Loucy (cell line): ENCODE measurements at regions not wholly inside any gene's neighbourhood (a gene's known extent, or its start where the extent isn't known, plus 50 kb on each side); places are given as distances from the start of the nearest gene placed in this dataset.

Experiments
- EZH2phosphoT487 ChIP-seq: fragments of 200-600 bp; IDR thresholded peaks from 2 replicates; pipeline ENCODE4 v1.6.1; 2018; ENCODE audit warnings: antibody characterized with exemption, mild to moderate bottlenecking, moderate library complexity, borderline replicate concordance
- TF ChIP-seq, protein P1 (sequence below): fragments of 200-600 bp; sonication (generic); conservative IDR thresholded peaks from 2 replicates; pipeline ENCODE4 v1.5.1; 2014; ENCODE audit warnings: mild to moderate bottlenecking, antibody characterized with exemption, low read length

DNA sequence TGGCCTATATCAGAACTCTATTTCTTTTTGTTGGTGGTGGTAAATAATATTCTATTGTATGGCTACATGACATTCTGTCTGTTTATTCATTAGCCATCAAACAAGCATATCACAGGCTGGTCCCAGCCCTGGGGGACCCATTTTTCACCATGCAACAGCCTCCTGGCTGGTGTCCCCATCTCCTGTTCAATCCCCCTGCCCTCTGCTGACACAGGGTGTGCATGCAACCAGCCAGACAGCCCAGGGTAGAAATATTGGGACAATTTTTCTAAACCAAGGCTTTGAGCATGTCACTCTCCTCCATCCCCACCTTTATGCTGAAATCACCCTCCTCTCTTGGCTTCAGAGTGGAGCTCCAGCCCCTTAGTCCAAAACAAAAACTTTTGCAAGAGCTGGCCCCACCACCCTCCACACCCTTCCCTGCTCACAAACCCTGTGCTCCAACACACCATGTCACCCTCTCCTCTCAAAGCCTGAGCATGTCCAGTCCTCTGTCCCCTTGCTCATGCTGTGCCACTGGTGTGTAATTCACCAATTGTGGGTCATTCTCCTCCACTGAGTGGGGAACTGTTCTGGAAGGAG is 153.0 kb upstream of the UQCRFS1 start:
- TF ChIP-seq, protein P1, sequence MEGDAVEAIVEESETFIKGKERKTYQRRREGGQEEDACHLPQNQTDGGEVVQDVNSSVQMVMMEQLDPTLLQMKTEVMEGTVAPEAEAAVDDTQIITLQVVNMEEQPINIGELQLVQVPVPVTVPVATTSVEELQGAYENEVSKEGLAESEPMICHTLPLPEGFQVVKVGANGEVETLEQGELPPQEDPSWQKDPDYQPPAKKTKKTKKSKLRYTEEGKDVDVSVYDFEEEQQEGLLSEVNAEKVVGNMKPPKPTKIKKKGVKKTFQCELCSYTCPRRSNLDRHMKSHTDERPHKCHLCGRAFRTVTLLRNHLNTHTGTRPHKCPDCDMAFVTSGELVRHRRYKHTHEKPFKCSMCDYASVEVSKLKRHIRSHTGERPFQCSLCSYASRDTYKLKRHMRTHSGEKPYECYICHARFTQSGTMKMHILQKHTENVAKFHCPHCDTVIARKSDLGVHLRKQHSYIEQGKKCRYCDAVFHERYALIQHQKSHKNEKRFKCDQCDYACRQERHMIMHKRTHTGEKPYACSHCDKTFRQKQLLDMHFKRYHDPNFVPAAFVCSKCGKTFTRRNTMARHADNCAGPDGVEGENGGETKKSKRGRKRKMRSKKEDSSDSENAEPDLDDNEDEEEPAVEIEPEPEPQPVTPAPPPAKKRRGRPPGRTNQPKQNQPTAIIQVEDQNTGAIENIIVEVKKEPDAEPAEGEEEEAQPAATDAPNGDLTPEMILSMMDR: no peak
- TF ChIP-seq EZH2phosphoT487: no peak
